Memory B cell (primary cell): ENCODE measurements at regions not wholly inside any gene's neighbourhood (a gene's known extent, or its start where the extent isn't known, plus 50 kb on each side); places are given as distances from the start of the nearest gene placed in this dataset.

Experiments
- ATAC-seq: fragments of 150-1000 bp; cut with Tn5 transposase; 2 replicates; pipeline ENCODE4 v1.10.0; 2021; ENCODE audit warnings: low read depth, mild to moderate bottlenecking, moderate library complexity
- DNase-seq, 2 donors: peaks; one replicate each; pipeline ENCODE4 v3.0.0; 2022; ENCODE audit warnings: low spot score in 2 of 2
- H3K27ac Mint-ChIP-seq: one replicate; pipeline ENCODE4 v1.8.0; 2022; ENCODE audit warnings: mild to moderate bottlenecking, moderate library complexity, mixed read lengths
- H3K27me3 Mint-ChIP-seq: one replicate; pipeline ENCODE4 v1.8.0; 2022; ENCODE audit warnings: mixed read lengths
- H3K36me3 Mint-ChIP-seq: one replicate; pipeline ENCODE4 v1.8.0; 2022; ENCODE audit warnings: mild to moderate bottlenecking, mixed read lengths
- H3K4me1 Mint-ChIP-seq: one replicate; pipeline ENCODE4 v1.8.0; 2022; ENCODE audit warnings: mixed read lengths
- H3K4me3 Mint-ChIP-seq: one replicate; pipeline ENCODE4 v1.8.0; 2022; ENCODE audit warnings: mild to moderate bottlenecking, moderate library complexity, mixed read lengths
- H3K9me3 Mint-ChIP-seq: one replicate; pipeline ENCODE4 v1.8.0; 2022; ENCODE audit warnings: mixed read lengths

DNA sequence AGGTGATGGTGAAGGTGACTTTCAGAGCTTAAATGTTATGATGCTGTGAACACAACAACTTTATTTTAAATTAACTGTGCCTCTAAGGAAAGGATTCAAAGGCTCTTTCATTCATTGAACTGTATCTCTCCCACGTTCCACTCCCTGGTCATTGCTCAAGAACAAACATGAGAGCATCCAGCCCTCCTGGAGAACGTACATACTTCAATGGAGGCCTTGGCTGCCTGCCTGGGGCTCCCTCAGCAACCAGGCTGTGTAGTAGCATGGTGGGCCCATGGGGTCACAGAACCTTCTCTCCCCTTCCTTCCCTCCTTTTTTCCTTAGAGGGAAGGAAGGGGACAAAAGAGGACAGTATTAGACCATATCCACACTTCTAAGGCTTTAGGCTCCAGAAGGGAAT lies 234.3 kb downstream of the CDC5L start:
- Mint-ChIP-seq H3K36me3 (no peaks in the 10 kb centered on the region), H3K4me1 (peaks cover 5% of the 10 kb centered on the region), H3K9me3 (no peaks in the 10 kb centered on the region), H3K27ac (no peak overlapping the region), H3K27me3 (peaks cover 2% of the 10 kb centered on the region), H3K4me3 (no peak overlapping the region)
- ATAC-seq, result no peak
- no peak for DNase-seq

DNA sequence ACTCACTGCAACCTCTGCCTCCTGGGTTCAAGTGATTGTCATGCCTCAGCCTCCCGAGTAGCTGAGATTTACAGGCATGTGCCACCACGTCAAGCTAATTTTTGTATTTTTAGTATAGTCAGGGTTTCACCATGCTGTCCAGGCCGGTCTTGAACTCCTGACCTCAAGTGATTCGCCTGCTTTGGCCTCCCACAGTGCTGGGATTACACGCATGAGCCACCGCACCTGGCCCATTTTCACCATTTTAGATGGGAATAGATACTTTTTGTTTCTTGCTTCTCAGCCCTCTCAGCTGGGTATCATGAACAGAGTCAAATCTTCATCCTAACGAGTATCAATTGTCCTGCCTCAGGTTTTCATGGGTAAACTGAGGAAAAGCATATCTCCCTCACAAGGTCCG lies 235.0 kb downstream of the CDC5L start:
- no peak for ATAC-seq
- Mint-ChIP-seq H3K9me3 (no peaks in the 10 kb centered on the region), H3K4me3 (no peak overlapping the region), H3K27me3 (peaks cover 2% of the 10 kb centered on the region), H3K4me1 (peaks cover 5% of the 10 kb centered on the region), H3K36me3 (no peaks in the 10 kb centered on the region), H3K27ac (no peak overlapping the region)
- DNase-seq, result no peak

DNA sequence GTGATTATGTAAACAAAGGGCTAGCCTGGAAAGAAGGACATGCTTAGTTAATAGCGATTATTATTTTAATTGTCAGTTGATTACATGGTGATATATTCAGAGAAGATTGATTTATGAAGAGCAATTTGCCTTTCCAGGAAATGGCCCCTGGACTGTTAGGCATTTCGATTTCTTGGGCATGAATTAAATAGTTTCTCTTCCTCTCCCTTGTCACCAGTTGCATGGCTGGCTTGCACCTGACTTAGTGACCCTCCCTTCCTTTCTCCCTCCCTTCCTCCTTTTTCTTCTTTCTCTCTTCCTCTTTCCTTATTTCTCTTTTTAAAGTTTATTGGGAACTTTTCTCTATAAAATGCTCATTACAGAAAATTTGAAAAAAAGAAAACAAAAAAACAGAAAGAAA lies 235.4 kb downstream of the CDC5L start:
- no peaks in the 10 kb centered on the region for H3K9me3 Mint-ChIP-seq
- peaks cover 5% of the 10 kb centered on the region for H3K4me1 Mint-ChIP-seq
- H3K27me3 Mint-ChIP-seq, result peaks cover 2% of the 10 kb centered on the region
- DNase-seq (no peak), ATAC-seq (no peak)
- no peaks in the 10 kb centered on the region for H3K36me3 Mint-ChIP-seq
- H3K27ac Mint-ChIP-seq, result no peak overlapping the region
- no peak overlapping the region for H3K4me3 Mint-ChIP-seq

DNA sequence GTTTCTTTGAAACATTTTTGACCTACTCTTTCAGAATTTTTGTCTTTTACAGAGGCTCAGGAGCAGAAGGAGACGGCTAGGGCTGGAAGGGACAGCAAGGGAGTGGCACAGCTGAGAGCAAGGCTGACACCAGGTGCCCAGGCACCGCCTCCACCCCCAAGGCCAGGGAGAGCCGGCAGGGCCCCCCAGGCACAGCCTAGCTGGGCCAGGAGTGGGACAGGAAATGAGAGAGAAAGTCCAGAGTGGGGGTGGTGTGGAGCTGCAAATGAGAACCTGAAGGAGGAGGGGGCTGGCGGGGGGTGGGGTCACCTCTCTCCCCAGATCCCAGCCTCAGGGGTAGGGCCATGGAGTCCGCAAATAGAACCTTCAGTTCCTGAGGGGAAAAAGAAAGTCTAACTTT lies 236.7 kb downstream of the CDC5L start:
- Mint-ChIP-seq H3K4me1 (peaks cover 5% of the 10 kb centered on the region), H3K27ac (no peak overlapping the region), H3K9me3 (no peaks in the 10 kb centered on the region), H3K36me3 (no peaks in the 10 kb centered on the region), H3K4me3 (no peak overlapping the region), H3K27me3 (no peaks in the 10 kb centered on the region)
- DNase-seq (no peak), ATAC-seq (no peak)

DNA sequence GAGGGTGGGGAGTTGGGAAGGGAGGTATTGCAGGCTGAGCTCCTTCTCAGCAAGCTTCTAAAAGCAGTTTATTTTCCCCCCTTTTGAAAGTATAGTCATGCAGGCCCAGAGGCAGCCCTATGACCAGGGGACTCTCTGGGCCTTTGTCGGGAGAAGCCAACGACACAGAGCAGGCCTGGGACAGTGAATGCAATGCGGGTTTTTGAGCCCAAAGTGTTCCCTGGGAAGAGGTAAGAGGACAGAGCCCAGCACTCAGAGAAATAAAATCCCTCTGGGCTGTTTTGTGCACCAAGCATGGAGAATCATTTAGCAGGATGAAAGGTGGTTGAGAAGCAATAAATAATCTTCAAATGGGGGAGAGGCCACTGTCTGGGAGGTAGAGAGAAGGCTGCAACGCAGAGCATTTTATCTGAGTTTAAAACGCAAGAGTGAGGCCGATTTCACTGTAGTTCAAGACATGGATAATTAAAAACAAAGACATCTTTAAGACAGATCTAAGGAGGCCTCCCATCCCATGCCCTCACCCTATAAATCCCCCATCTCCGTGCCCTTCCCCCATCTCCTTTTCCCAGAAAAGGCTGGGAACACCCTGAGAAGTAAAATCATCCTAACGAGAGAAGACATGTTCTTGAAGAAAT lies 237.5 kb downstream of the CDC5L start:
- ATAC-seq, result no peak
- H3K36me3 Mint-ChIP-seq, result no peaks in the 10 kb centered on the region
- H3K27ac Mint-ChIP-seq, result no peak overlapping the region
- no peak overlapping the region for H3K4me3 Mint-ChIP-seq
- H3K9me3 Mint-ChIP-seq, result no peaks in the 10 kb centered on the region
- no peak for DNase-seq
- peaks cover 5% of the 10 kb centered on the region for H3K4me1 Mint-ChIP-seq
- H3K27me3 Mint-ChIP-seq, result peaks cover 2% of the 10 kb centered on the region

DNA sequence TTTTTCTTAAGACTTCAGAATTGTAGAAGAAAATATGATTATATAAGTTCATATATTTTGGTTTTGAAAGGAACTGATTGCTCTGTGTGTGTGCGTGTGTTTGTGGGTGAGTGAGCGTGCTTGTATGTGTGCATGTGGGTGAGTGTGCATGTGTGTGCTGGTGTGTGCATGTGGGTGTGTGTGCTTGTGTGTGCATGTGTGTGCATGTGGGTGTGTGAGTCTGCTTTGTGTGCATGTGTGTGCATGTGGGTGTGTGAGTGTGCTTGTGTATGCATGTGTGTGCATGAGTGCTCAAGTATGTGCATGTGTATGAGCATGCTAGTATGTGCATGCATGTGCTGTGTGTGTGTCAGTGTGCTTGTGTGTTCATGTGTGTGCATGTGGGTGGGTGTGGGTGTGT lies 238.5 kb downstream of the CDC5L start:
- no peak overlapping the region for H3K27ac Mint-ChIP-seq
- DNase-seq, result no peak
- H3K27me3 Mint-ChIP-seq, result peaks cover 4% of the 10 kb centered on the region
- no peak overlapping the region for H3K4me3 Mint-ChIP-seq
- H3K9me3 Mint-ChIP-seq, result no peaks in the 10 kb centered on the region
- no peak for ATAC-seq
- no peaks in the 10 kb centered on the region for H3K36me3 Mint-ChIP-seq
- H3K4me1 Mint-ChIP-seq, result peaks cover 5% of the 10 kb centered on the region

DNA sequence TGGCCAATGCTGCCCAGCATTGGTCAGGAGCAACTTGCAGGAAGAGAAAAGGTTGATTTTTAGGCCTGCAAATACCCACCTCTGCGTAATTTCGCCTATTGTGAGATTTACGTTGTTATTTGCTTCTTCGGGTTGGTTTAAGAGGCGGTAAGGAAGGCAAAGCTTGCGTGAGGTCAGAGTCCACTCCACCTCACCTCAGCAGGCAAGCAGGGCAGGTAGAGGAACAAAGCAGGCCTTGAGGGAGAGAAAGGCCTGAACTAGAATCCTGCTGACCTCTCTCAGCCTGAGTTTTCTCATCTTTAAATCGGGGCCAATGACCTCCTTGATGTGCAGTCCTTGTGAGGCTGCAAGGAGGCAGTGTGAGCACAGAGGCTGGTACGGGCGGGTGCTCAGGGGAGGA lies 239.1 kb downstream of the CDC5L start:
- H3K36me3 Mint-ChIP-seq, result no peaks in the 10 kb centered on the region
- H3K27me3 Mint-ChIP-seq, result peaks cover 10% of the 10 kb centered on the region
- peaks cover 5% of the 10 kb centered on the region for H3K4me1 Mint-ChIP-seq
- no peaks in the 10 kb centered on the region for H3K9me3 Mint-ChIP-seq
- no peak overlapping the region for H3K27ac Mint-ChIP-seq
- no peak overlapping the region for H3K4me3 Mint-ChIP-seq
- no peak for DNase-seq
- ATAC-seq, result no peak

DNA sequence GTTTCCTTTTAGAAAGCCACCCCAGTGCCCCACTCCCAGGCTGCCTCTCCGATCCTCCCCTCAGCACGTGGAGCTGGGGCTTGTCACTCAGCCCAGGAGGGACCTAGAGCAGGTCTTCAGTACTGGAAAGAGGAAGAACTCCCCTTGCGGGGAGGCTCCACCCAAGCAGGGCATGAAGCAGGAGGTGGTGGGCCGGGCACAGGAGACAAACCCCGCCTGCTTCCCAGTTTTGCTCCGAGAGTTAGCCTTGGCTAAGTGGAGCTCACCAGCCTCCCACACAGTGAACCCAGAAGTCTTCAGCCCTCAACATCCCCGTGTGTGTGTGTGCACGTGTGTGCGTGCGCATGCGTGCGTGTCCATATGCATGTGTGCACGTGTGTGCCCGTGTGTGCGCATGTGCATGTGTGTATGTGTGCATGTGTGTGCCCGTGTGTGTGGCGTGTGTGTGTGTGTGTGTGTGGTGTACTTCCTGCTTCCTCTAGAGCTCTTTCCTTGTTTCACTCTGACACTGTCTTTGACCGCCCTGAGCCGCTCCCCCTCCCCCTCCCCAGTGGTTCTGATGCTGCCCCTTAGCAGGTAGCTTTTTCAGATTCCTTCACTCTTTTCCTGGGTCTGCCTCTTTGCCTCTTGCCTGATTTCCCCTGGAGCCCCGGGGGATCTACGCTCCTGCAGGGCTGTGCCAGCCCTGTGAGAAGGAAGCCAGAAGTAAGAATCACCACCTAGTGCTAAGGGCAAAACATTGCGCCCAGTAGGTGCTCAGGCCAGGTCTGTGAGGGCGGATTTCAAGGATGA lies 239.8 kb downstream of the CDC5L start:
- Mint-ChIP-seq H3K9me3 (no peaks in the 10 kb centered on the region), H3K27me3 (peaks cover 10% of the 10 kb centered on the region), H3K4me3 (no peak overlapping the region), H3K36me3 (no peaks in the 10 kb centered on the region), H3K4me1 (peaks cover 5% of the 10 kb centered on the region), H3K27ac (no peak overlapping the region)
- DNase-seq, result no peak
- no peak for ATAC-seq

DNA sequence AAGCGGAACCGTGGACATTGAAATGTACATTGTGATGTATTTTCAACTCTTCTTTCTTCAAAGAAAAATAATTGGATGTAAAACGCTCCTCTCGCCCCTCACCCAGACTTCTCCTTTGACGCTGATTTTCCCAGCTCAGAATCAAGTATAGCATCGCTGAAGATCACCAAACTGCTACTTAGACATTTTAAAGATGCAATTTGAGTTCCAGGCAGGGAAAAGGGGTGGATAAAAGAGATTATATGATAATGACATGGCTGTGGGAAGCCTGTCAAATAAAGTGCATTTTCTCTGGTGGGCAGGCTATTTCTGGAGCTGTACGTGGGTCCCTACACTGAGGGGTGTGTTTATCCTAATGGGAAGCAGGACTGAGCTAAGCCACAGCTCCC lies 240.4 kb downstream of the CDC5L start:
- Mint-ChIP-seq H3K4me1 (peaks cover 2% of the 10 kb centered on the region), H3K27ac (no peak overlapping the region), H3K36me3 (no peaks in the 10 kb centered on the region), H3K27me3 (peaks cover 10% of the 10 kb centered on the region), H3K4me3 (no peak overlapping the region), H3K9me3 (no peaks in the 10 kb centered on the region)
- DNase-seq, result no peak
- ATAC-seq, result no peak

DNA sequence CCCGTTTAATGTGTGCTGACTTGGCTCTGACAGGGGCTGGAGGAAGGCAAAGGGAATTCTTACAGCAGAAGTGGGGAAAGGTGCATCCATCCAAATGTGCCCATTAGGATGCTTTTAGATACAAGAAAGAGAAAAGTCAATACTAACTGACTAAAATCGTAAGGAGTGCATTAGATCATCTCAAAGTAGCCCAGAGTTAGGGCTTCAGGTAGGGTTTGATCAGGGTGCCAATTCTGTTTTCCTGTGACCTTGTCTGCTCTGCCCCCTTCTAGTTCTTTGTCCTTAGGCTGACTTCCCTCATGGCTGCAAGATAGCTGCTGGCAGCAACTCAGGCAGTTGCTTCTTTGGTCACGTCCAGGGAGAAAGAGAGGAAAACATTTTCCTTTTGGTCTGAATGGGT lies 240.8 kb downstream of the CDC5L start:
- no peak overlapping the region for H3K4me3 Mint-ChIP-seq
- no peaks in the 10 kb centered on the region for H3K9me3 Mint-ChIP-seq
- no peaks in the 10 kb centered on the region for H3K4me1 Mint-ChIP-seq
- no peak for ATAC-seq
- H3K27ac Mint-ChIP-seq, result no peak overlapping the region
- no peak for DNase-seq
- peaks cover 10% of the 10 kb centered on the region for H3K27me3 Mint-ChIP-seq
- no peaks in the 10 kb centered on the region for H3K36me3 Mint-ChIP-seq

DNA sequence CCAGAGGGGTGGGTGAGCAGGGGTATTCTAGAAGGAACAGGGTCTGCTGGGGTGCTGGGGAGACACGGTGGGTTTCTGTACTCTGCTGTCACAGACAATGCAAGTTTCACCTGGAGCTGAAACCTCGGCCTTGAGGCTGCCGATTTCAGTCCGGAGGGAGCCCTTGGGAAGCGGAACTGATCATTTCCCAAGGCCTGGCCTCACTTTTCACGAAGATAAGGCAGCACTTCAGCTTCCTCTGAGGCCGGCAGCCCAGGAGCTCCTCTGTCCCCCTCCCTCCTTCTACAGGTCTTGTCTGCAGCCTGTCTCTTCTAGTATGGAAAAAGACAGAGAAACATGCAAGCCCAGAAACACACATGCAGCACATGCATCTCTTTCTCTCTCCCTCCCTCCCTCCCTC lies 242.1 kb downstream of the CDC5L start:
- no peak overlapping the region for H3K4me3 Mint-ChIP-seq
- H3K9me3 Mint-ChIP-seq, result no peaks in the 10 kb centered on the region
- no peak overlapping the region for H3K27ac Mint-ChIP-seq
- no peak for ATAC-seq
- H3K27me3 Mint-ChIP-seq, result peaks cover 14% of the 10 kb centered on the region
- no peak for DNase-seq
- no peaks in the 10 kb centered on the region for H3K36me3 Mint-ChIP-seq
- H3K4me1 Mint-ChIP-seq, result no peaks in the 10 kb centered on the region

DNA sequence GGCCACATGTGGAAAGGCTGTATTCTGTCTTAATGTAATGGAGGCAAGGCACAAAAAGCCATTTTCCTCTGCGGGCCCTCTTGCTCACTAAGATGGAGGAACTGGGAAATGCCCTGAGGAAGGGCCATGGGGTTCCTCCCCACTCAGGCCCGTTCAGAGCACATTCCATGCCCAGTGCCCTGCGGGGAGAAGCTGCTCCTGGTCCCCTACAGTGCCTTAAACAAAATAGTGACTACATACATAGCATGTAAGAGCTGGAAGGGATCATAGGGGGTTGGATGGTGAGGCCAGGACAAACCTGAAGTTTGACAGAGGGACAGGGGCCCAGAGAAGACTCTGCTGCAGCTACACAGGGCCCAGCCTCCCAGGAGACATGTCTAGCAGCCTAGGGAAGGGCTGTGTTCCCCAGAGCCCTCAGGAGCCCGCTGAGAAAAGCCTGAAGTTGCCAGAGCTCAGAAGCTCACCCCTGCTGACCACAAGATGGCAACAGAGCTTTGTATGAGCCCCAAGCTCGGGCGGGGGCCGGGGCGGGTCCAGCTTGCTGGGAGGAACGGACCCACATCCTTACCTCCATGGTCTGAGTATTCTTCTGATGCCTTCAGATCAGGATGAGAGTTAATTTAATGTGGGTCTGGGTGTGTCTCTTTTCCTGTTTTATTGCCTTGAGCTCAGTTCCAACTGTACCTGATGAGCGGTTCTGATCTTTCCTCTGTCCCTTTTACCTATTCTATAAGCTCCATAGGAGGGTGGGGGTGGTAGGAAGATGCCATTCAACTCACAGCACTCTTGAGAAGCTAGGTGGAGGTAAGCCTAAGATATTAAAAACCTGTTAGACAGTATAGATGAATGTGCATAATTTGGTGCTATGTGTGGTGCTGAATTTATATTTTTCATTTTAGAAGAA lies 242.9 kb downstream of the CDC5L start:
- no peak overlapping the region for H3K27ac Mint-ChIP-seq
- no peaks in the 10 kb centered on the region for H3K9me3 Mint-ChIP-seq
- no peaks in the 10 kb centered on the region for H3K4me1 Mint-ChIP-seq
- H3K27me3 Mint-ChIP-seq, result peaks cover 16% of the 10 kb centered on the region
- ATAC-seq (no peak), DNase-seq (no peak)
- H3K36me3 Mint-ChIP-seq, result no peaks in the 10 kb centered on the region
- H3K4me3 Mint-ChIP-seq, result no peak overlapping the region

DNA sequence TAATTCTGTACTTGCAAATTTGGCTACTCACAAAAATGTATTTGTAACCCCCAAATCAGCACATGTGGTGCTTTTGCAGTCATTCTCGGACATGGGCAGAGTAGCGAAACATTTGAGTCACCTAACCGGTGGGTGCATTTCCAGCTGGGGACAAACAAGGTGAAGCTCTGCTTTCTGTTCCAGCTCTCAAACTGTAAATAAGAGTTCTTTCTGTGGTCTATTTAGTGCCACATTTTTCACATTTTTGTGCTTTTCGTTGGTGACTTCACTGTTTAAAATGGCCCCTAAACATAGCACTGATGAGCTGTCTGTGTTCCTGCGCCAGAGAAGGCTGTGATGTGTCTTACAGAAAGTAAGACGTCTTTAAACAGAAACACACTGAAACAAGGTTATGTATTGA lies 244.5 kb downstream of the CDC5L start:
- peaks cover 19% of the 10 kb centered on the region for H3K27me3 Mint-ChIP-seq
- H3K36me3 Mint-ChIP-seq, result no peaks in the 10 kb centered on the region
- DNase-seq (no peak), ATAC-seq (no peak)
- H3K4me1 Mint-ChIP-seq, result no peaks in the 10 kb centered on the region
- no peak overlapping the region for H3K4me3 Mint-ChIP-seq
- no peak overlapping the region for H3K27ac Mint-ChIP-seq
- H3K9me3 Mint-ChIP-seq, result no peaks in the 10 kb centered on the region

DNA sequence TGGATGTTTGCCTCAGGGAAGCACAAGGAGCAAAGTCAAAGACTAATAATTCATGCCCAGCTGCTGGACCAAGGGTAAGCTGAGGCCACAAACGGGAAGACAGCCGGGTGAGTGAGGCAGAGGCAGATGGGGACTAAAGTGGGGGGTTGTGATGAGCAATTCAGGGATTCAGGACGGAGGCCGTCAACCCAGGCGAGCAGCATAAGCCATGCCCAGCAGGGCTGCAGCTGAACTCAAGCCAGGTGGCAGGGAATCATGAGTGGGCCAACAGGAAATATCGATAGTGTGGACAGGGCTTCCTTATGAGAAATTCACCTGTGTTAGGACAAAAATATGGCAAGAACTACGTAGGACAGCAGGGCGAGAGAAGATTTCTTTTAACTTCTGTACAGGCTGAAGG lies 246.8 kb downstream of the CDC5L start:
- ATAC-seq, result no peak
- Mint-ChIP-seq H3K27ac (no peak overlapping the region), H3K36me3 (no peaks in the 10 kb centered on the region), H3K4me3 (no peak overlapping the region), H3K27me3 (peaks cover 19% of the 10 kb centered on the region), H3K9me3 (peaks cover 2% of the 10 kb centered on the region), H3K4me1 (no peaks in the 10 kb centered on the region)
- DNase-seq, result no peak
